Lung (tissue), 11 donors: ENCODE measurements at regions not wholly inside any gene's neighbourhood (a gene's known extent, or its start where the extent isn't known, plus 50 kb on each side); places are given as distances from the start of the nearest gene placed in this dataset.

ENCODE experiments used
- ATAC-seq: fragments of 200-7000 bp; cut with Tn5 transposase; one replicate; pipeline ENCODE4 v1.9.1; 2020; ENCODE audit warnings: moderate number of reproducible peaks; ENCODE audit not compliant: insufficient read depth, low FRiP score
- DNase-seq, 3 donors: peaks; one replicate each; pipeline ENCODE4 v3.0.0-alpha.2; 2013 to 2017
- H3K27ac ChIP-seq, 2 donors: one replicate each; pipeline ENCODE4 v1.5.1; 2013; ENCODE audit warnings: mild to moderate bottlenecking in 2 of 2, moderate library complexity in 2 of 2, control low read depth in 1 of 2, inconsistent platforms in 1 of 2, low read depth in 1 of 2, low read length in 1 of 2
- H3K27me3 ChIP-seq, 3 donors: one replicate each; pipeline ENCODE4 v1.5.1; 2013; ENCODE audit warnings: low read length in 2 of 3; ENCODE audit not compliant: control insufficient read depth in 3 of 3, insufficient read depth in 3 of 3
- H3K36me3 ChIP-seq, 4 donors: one replicate each; pipeline ENCODE4 v1.5.1; 2013; ENCODE audit warnings: low read length in 4 of 4, mild to moderate bottlenecking in 1 of 4, moderate library complexity in 1 of 4; ENCODE audit not compliant: control insufficient read depth in 4 of 4, insufficient read depth in 4 of 4
- H3K4me1 ChIP-seq, 5 donors: one replicate each; pipeline ENCODE4 v1.5.1; 2013; ENCODE audit warnings: low read length in 5 of 5, mild to moderate bottlenecking in 2 of 5, moderate library complexity in 1 of 5; ENCODE audit not compliant: control insufficient read depth in 5 of 5, insufficient read depth in 5 of 5
- H3K4me3 ChIP-seq: one replicate; pipeline ENCODE4 v1.5.1; 2013; ENCODE audit warnings: mild to moderate bottlenecking, control low read depth, moderate library complexity
- H3K9ac ChIP-seq, 2 donors: one replicate each; pipeline ENCODE4 v1.5.1; 2013; ENCODE audit warnings: low read length in 2 of 2, control low read depth in 1 of 2; ENCODE audit not compliant: insufficient read depth in 1 of 2
- H3K9me3 ChIP-seq, 4 donors: one replicate each; pipeline ENCODE4 v1.5.1; 2013; ENCODE audit warnings: low read length in 3 of 4, mild to moderate bottlenecking in 1 of 4, moderate library complexity in 1 of 4; ENCODE audit not compliant: control insufficient read depth in 4 of 4, insufficient read depth in 3 of 4
- CTCF ChIP-seq: IDR thresholded peaks from 2 replicates; pipeline ENCODE4 v1.5.1; 2012; ENCODE audit warnings: mild to moderate bottlenecking; ENCODE audit errors: control extremely low read depth, extremely low read depth
- WGBS, 2 donors: extraction: QIAGEN DNeasy Blood & Tissue Kit; methylation state at CpG; one replicate each; pipeline ENCODE4 v1.1.7; 2013; 5-methylcytosine and 5-hydroxymethylcytosine counted together
- donor health status: control.
- donor health status: control.
- donor health status: Bipolar disorder and iron deficiency.
- donor health status: healthy.
- donor health status: DM: yes; HTN: yes; CAD: no.

DNA sequence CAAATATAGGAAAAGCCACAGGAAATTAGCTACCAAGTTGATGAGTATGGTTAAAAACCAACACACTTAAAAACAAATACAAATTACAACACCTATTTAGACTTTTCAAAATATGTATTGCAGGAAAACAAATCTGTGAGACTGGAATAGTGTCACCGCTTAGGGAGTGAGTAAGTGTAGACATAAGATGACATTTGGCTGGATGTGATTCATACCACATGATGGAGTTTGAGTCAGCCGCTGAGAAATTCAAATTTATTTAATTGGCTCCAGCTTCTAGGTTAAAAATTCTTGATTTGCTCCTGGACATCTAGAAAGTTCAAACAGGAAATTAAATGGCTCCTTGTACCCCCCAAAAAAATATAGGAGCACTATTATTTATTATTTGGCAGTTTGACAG lies 531.7 kb downstream of the SLITRK1 start:
- no peaks in the 10 kb centered on the region for H3K27me3 ChIP-seq
- WGBS, 2 donors = 88 to 89% methylated on average over 2 of the region's 2 CpGs
- DNase-seq (no peak), ATAC-seq (no peak)
- no peak overlapping the region for H3K4me3 ChIP-seq
- no peak for TF ChIP-seq CTCF
- H3K4me1 ChIP-seq = no peaks in the 10 kb centered on the region
- no peak overlapping the region for H3K27ac ChIP-seq
- H3K36me3 ChIP-seq = no peaks in the 10 kb centered on the region
- H3K9me3 ChIP-seq = no peaks in the 10 kb centered on the region
- H3K9ac ChIP-seq = no peak overlapping the region

GRCh38 chr13:83344518-83344917 lies 537.8 kb downstream of the SLITRK1 start:
- Histone ChIP-seq H3K36me3 (no peaks in the 10 kb centered on the region), H3K9me3 (peaks cover 0 to 6% (median 0%) of the 10 kb centered on the region in 4 donors), H3K9ac (no peak overlapping the region), H3K4me1 (no peaks in the 10 kb centered on the region), H3K27ac (no peak overlapping the region), H3K4me3 (no peak overlapping the region), H3K27me3 (no peaks in the 10 kb centered on the region)
- WGBS, 2 donors = 84 to 88% methylated on average over 2 of the region's 2 CpGs
- ATAC-seq = no peak
- TF ChIP-seq CTCF = no peak
- DNase-seq = no peak

DNA sequence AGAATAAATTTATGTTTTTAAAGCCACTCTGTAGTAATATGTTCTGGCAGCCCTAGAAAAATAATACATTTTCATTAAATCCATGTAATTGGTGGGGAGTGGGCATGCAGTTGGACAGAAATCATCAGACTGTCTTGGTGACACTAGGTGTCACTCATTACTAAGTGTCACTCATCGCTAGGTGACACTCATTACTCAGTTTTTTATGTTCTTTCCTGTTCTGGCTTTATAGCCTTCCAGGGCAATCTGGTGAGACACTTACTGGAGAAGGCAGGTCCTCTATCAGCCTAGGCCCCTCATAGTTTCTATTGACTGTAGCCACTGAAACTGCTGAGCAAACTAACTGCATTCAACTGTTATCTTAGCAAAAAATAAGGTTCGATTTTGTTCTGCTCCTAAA lies 542.1 kb downstream of the SLITRK1 start:
- TF ChIP-seq CTCF = no peak
- no peaks in the 10 kb centered on the region for H3K4me1 ChIP-seq
- no peaks in the 10 kb centered on the region for H3K27me3 ChIP-seq
- no peak overlapping the region for H3K27ac ChIP-seq
- no peak overlapping the region for H3K9ac ChIP-seq
- H3K9me3 ChIP-seq = peaks cover 0 to 6% (median 0%) of the 10 kb centered on the region in 4 donors
- no peak overlapping the region for H3K4me3 ChIP-seq
- 76 to 80% methylated on average over 2 of the region's 2 CpGs for WGBS, 2 donors
- no peaks in the 10 kb centered on the region for H3K36me3 ChIP-seq
- ATAC-seq (no peak), DNase-seq (no peak)

DNA sequence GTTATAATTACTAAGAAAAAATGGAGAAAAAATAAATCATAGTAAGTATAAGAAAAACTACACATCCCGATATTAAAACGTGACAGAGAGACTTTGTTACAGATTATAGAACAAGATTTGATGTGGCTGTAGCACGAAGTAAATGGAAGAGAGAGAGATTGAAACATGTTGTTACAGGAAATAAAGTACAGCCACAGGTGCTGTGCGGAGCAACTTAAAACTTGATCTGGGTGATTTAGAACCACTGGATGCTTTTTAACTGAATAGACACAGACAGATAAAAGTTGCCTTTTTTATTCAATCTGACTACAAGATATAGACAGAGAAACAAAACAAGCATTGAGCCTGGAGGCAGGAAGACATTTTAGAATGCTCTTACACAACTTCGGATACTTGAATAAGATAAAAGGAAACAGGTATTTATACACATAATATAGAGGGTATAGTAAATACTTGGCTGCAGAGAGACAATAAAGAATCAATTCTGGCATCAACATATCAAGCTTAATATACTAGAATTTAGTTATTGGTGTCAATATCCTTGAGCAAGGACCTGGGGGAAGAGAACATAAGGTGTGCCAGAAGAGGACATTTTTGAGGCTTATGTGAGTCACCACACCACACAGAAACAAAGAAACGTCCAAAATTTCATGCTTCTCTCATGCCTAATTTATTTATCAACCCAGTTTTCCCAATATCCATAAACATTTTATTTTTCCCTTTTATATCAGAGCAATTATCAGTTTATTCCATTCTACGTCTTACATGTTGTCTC lies 548.5 kb downstream of the SLITRK1 start:
- 72 to 83% methylated on average over 7 of the region's 7 CpGs for WGBS, 2 donors
- Histone ChIP-seq H3K27ac (no peak overlapping the region), H3K27me3 (no peaks in the 10 kb centered on the region), H3K4me1 (no peaks in the 10 kb centered on the region), H3K4me3 (no peak overlapping the region), H3K9ac (no peak overlapping the region), H3K9me3 (no peaks in the 10 kb centered on the region), H3K36me3 (no peaks in the 10 kb centered on the region)
- TF ChIP-seq CTCF = no peak
- ATAC-seq = no peak
- no peak for DNase-seq
